ENCODE measurements at regions not wholly inside any gene's neighbourhood (a gene's known extent, or its start where the extent isn't known, plus 50 kb on each side); places are given as distances from the start of the nearest gene placed in this dataset.

DNA sequence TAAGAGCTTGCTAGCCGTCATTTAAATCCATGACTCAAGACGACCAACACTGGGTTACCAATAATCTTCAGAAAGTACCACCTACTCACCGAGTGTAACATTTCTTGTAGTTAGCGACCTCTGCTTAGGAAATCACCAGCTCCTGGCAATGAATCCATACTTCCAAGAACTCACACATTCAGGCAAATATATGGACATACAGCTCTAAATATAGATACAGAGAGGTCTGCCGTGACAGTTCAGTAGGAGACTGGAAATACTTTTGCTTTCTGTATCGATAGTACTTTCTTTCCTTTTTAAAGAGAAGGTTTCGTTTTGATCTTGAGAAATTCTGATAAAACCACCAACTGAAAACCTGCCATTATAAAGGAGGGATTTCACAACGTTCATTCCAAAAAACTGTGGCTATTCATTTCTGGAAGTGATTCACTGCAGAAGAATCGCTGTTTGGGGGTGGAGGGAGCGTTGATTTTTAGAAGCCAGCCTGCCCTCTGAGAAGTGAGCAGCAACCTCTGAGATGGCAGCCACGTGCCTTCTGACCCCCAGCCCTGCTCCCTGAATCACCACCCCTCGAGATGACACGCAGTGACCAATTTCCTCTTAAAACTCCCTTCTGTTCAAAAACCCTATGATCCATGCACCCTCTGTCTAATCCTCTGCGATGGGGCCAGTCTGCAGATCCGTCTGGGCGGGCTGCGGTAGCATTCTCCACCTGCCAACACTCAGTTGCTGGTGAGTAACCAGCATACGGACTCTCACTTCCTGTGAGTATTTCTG lies 179.0 kb upstream of the KLF14 start:
- DNase-seq: no peak

DNA sequence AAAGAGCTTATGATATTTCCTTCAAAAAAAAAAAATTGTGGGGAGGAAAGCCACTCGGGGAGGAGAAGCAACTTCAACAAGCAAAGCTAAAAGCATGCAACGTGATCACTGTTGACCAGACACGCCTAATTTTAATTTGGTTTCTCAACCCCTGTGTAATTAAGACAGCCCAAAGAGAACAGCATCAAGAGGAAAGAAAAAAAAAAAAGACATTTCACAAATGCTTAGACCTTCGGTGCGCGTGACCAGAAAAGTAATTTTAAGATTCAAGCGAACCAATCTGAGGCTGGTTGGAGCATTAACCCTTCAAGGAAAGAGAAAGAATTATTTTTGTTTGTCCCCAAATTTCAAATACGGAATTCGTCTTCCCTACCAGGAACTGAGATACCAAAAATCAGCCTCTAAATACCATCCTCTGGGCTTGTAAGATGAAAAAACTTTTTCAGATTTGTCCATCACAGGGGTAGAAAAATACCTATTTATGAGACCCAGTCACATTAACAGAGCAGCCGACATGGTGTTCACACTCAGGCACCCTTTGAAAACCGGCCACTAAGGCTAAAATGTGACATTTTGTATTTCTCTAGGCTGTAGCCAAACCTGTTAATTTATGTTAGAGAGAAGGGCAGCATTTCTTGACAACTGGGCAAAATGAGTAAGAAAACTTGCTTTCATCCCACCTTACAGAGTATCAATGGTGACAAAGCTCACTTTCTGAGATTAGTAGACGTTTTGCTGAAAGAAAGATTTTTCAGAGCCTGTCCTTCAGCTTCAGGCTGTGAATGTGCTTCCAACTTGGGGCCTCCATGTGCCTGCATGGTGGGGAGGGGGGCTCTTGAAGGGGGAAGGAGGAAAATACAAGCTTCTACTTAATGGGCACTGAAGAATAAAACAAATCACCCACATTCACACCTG lies 179.9 kb upstream of the KLF14 start:
- DNase-seq: no peak

DNA sequence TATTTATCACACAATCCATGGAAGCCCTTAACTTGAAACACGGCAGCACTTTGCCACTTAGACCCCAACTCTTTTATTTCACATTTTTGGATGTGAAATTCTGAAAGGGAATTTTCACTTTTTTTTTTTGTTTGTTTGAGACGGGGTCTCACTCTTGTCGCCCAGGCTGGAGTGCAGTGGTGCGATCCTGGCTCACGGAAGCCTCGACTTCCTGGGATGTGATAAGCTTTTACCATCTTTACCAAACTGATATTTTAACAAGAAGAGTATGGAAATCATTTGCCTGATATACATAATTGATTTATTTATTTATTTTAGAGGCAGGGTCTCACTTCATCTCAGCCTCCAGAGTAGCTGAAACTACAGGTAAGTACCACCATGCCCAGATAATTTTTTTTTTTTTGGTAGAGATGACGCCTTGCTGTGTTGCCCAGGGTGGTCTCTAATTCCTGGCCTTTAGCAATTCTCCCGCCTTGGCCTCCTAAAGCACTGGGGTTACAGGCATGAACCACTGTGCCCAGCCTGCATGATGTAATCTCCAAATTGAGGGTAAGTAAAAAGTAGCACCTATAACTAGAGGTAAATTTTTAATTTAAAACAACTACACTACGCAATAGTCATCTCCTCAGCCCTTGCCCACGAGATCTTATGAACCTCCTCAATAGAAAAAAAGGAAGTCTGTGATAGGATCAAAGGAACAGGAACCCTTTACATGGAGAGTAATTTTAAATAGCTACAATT lies 180.7 kb upstream of the KLF14 start:
- no peak for DNase-seq

DNA sequence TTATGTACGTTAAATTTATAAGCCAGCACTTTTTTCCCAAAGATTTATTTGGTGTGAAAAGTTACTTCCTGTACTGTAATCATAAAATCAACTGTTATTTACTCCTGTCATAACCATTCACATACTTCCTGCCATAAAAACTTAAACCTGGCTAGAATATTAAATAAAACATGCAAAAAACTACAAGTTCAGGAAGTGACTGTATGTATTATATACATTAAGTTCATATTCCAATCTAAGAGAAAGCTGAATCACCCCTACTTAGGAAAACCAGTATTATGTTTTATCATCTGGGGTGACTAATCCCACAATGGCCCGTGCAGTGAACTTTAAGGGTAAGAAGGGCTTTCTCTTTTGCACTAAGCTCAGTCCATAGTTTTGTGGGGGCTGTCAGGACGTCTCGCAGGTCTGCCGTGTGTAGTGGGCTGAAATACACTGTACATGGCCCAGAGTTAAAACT lies 183.7 kb upstream of the KLF14 start:
- DNase-seq: no peak

DNA sequence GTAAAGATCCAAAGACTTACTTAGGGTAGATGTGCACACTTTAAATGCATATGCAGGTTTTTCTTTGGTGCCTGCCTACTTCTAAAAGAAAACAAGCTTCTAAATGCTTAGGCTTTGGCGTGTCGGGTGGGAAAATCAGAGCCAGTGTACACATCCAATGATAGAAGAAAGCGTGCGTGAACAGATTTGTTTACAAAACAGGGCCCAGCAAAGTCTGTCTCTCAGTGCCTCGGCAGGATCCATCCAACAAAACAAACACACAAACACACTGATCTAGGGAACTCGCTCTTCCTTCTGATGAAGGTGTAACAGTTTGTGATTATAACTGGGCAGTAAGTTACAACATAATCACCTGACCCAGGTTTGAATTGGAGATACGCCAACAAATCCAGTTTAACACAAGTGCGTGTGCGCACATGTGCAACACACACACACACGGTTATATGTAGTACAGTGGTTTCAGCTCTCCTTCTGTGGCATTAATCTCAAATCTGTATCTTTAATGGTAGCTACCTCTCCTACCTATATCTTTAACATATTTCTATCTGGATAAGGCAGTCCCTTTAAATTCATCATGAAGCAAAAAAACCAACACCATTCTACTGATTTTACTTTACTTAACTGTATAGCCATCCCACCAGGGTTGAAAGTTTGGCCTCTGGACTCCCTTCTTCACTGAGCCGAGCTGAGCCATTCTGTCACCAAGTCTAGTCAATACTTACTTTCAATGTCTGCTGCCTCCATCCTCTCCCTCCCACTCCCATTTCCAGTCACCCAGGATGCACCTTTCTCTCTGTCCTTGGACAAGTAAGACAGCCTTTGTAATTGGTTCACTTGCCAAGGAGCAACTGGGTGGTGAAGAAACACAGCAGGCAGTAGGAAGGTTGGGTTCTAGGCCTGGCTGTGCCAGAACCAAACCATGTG lies 184.4 kb upstream of the KLF14 start:
- no peak for DNase-seq

DNA sequence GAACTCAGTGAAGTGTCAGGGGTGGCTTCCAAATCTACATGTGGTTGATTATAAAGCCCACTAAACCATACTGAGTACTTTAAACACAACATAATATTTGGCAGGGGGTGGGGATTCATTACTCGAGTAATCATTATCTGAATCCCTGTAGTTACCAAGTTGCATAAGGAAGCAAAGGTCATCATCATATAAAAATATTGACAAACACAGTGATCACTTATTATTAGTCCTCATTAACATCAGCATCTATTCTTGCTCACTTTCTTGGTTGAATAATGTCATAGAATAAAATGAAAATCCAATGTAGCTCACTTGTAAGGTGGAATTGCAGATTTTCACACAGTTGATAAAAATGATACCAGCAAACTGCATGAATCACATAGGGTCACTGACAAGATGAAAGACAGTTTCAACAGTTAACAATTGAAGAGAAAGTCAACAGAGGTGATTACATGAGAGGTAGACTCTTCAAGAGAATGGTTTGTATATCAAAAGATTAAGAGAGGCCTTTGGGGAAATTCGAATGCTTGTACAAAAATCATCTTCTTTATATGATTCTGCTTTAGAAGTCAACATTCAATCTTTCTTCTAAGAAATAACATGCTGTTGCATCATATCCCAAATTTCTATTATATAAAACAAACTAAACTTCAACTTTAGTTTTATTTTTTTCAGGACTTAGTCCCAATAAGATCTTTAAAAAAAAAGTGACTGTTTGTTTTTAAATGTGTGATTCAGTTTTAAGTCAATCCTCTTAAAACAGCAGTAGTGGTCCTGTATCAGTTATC lies 185.5 kb upstream of the KLF14 start:
- DNase-seq: no peak

DNA sequence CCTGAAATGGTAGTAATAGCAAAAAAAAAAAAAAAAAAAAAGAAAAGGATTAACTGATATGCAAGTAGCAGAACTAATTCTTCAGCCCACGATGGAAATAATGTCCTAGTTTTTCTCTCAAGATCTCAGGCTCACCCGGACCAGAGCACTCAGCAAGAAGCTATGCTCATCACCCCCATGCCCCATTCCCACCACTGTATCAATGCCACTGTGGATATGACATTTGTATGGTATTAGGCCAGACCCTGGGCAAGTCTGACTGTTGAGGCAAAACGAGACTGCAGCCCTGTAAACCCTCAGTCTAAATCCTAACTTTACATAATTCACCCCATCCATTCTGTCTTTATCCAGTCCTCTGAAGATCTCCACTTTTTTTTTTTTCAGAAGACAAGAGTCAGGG lies 186.1 kb upstream of the KLF14 start:
- no peak for DNase-seq

DNA sequence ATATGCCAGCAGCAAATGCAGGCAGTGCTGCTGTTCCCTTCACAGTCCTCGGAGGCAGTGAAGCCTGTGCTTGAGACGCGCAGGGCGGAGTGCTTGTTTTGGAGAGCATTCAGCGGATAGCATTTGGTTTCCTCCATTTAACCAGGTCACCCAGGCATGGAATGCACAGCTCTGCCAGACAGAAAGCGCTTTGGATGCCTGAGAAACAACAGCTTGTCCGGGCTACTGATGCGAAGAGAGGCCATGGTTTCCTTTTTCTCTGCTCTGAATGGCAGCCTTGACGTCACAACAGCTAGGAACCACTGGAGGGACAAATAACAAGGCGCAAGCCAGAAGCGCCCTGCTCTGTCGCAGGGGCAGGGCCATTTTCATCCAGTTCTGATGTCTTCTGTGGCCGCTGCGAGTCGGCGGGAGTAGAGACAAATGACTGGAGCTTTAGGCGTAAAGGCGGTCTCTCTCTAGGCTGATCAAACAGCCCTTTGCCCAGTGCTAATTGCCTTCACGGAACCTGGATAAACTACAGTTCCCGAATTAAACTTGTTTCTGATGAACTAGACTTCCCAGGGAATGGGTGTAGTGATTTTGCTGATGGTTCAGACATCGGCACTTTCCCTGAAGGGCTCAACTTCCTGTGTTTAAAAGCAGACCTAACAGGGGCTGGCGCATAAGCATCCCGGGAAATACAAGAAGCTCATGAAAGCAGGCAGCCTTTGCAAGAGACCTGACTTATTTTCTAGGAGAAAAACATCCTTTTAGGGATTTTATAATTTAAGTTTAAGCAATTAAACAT lies 187.6 kb upstream of the KLF14 start:
- peak in 1 of 2 experiments; percentile 58 for DNase-seq

DNA sequence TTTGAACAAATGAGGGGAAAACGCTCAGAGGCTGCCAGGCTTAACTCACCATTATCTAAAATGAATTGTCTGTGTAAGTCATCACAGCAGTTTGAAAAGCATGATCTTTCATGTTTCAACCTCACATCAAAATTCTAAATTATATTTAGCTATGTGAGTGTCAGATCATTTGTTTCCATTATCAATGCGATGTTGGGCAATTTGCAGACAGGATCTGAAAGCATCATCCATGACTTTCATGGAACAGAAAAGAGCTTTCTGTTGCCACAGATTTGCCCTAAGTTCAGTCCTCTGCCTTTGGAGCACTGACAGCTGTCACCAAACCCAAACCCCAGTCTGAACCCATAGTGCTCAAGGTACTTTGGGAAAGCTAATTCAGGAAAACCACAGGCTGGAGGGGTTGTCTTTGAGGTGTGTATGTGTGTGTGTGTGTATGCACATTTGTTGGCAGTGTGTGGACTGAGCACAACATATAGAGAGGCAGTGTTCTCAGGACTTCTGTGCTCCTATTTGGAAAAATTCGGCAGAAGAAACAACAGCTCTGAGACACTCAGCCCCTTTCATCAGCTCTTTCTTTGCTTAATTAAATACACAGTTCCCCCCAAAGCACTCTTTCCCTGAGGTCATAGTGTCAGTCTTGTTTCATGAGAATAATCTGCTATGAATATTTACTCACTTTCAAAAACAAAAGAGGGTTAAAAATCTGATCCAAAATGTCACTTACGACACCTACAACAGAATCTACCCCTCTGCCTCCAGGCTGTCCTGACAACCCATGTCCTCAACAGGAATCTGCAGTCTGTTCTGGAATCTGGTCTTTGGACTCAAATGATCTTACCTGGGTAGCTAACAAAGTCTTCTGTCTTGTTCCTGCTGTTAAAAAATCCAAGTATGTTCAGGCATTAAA lies 188.5 kb upstream of the KLF14 start:
- DNase-seq: no peak

DNA sequence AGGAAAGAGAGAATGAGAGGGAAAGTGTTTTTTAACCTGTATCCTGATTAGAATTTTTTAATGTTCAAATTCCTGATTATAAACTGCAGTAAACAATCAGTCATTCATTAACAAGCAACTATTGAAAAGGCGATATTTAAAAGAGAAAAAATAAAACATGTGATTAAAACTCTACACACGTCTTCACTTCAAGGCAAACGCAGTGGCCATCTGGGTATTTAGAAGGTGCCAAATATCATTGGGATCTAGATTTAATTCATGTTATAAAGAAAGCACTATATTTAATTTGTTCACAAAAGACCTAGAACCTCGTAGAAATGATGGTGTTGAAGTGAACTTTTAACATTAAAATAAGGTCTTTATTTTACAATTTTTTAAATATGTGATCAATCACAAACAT lies 189.4 kb upstream of the KLF14 start:
- no peak for DNase-seq

DNA sequence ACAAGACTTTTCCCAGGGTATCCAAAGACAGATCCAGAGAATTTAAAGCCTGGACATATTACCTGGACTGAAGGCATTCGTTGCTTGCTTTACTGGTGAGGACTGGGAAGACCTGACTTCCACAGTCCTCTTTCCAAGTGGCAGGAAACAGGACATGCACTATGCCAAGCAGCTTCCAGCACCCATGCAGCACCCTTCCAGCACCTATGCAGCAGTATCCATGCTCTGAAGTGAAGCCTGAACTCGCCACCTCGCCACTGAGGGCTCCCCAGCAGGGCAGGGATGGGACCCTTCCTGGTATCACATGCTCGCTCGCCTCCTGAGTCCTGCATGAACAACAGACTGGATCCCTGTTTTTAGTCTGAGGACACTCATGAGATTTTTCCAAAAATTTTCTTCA lies 189.9 kb upstream of the KLF14 start:
- DNase-seq: no peak

DNA sequence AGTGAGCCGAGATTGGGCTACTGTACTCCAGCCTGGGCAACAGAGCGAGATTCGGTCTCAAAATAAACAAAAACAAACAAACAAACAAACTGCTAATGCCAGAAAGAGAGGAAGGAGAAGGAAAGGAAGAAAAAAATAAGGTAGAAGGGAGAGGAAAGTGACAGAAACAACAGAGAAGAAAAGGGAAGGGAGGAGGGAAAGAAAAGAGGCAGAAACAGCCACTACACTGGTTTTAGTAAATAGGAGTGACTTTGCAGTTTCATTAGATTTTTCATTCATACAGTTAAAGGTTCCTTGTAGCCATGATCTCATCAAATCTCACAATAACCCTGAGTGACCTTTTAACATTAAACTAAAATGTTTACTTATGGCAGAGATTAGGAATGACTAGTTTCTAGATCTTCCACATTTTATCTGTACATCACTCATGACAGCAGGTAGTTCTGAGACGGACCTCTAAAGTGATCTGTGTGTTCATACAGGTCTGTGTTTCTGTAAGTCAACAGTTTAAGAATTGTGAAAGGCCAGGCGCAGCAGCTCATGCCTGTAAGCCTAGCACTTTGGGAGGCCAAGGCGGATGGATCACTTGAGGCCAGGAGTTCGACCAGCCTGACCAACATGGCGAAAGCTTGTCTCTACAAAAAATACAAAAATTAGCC lies 191.3 kb upstream of the KLF14 start:
- DNase-seq: no peak

DNA sequence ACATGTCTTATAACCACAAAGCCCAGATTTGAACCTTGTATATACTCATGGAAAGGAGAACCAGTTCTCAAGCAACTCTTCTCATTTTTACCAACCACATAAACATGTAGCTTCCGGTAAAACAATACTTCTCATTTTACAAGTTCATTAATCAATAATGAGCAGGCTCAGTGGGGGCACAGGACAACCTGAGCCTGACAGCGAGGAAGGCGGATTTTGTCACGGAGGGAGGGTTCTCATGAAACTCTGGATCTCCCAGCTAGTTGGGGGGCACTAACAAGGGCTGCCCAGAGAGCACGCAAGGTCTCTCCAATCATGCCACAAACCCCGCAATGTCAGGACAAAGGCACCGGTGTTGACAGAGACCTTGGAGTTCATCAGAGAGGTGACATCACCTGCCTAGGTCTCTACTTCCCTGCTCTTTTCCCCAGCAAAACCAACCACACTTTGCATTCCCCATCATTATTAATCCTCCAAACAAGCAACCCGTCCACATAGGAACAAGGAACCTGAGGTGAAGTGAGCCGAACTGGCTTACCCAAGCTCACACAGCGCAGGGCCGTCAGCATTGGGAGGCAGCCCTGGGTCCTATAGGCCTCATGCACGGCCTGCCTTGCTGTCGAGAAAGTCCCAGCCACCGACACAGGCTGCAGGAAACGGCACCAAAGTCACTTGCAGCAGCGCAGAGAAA lies 192.1 kb upstream of the KLF14 start:
- no peak for DNase-seq

DNA sequence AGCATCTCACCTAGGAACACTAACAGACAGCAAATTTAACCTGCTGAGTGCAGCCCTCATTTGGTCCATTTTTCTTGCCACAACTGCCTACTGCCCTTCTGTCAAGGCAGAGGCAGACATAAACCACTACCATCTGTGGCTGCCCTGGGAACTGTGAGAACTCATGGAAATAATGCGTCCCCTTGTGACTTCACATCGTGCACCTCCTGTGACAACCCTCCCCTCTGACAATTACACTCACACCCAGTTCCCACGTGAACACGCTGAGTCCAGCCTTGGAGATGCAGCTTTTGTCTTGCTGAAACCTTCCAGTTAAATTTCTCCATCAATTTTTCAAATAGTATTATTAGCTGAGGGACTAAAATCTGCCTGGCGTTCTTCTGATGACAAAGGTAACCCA lies 193.1 kb upstream of the KLF14 start:
- no peak for DNase-seq

DNA sequence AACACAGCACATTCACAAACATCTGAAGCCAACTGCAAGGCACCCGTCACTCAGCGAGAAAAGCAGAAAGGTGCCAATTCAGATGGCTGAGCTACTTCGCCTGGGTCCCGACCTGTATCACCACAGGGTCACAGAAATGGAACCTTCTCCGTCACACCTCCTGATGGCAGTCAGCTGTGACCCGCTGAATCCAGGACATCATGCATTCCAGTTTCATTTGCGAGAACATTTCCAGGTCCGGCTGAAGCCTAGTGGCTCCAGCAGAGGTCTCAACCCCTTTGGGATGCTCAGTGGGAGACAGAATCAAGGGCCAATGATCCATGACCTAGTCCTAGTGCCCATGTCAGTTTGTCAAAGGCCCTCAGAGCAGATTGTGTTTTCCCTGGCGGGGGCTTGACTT lies 193.6 kb upstream of the KLF14 start:
- DNase-seq: no peak

DNA sequence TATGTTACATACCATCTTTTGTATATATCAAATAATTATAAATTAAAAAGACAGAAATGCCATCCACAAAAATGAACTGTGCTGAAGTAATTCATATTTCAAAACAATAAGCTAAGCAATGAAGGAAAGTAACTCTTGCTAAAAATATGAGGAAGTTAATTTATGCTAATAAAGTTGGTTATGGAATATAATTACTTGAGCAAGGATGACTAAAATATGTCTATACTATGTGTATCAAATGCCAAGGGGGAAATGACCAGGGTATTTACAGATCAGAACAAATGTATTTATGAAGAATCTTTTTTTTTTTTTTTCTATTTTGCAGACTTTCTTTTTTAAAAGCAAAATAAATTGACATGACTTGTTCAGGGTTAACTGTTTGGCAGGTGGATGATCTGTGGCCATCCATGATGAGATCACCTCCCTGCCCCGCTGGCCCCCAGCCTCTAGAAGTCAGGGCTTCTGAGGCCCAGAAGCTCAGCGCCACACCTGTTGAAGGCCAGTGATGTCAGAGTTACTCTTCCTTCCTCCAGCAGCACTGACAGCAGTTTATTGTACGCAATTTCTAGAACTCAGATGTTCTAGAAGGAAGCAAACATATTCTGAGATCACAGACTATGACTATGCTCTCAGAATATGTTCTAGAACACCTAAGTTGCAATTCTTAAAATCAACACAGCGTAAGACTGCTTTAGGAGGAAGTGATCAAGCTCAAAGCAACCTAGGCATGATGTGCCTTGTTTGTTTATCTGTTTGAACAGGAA lies 196.1 kb upstream of the KLF14 start:
- no peak for DNase-seq

DNA sequence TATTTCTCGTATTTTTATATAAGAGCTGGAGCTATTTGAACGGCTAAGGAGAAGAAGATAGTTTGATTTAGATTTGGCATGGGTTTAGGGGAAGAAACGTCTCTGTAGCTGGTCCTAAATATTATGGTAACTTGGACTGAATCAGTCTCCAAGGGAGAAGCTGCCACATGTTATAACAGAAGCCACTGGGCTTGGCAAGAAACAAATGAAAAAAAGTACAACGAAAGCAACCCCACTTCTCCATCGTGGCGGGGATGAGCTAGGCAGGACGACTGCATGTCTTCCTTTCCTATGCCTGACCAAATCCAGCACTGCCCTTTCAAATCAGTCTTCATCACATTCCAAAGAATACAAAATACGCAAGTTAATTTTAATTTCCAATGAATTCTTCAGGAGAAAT lies 196.7 kb upstream of the KLF14 start:
- no peak for DNase-seq
